Glutamatergic neuron (in vitro differentiated cells): ENCODE measurements at regions not wholly inside any gene's neighbourhood (a gene's known extent, or its start where the extent isn't known, plus 50 kb on each side); places are given as distances from the start of the nearest gene placed in this dataset.

ENCODE experiments used
- DNase-seq: peaks from one replicate; pipeline ENCODE4 v3.0.0; 2022
- H3K27ac Mint-ChIP-seq: one replicate; pipeline ENCODE4 v1.8.0; 2020; ENCODE audit warnings: mild to moderate bottlenecking, mixed read lengths, inconsistent platforms; ENCODE audit not compliant: unreplicated experiment
- H3K27me3 Mint-ChIP-seq: one replicate; pipeline ENCODE4 v1.8.0; 2020; ENCODE audit warnings: mild to moderate bottlenecking, moderate library complexity, mixed read lengths, inconsistent platforms; ENCODE audit not compliant: unreplicated experiment
- H3K36me3 Mint-ChIP-seq: one replicate; pipeline ENCODE4 v1.8.0; 2020; ENCODE audit warnings: mild to moderate bottlenecking, mixed read lengths, inconsistent platforms; ENCODE audit not compliant: unreplicated experiment
- H3K4me1 Mint-ChIP-seq: one replicate; pipeline ENCODE4 v1.8.0; 2020; ENCODE audit warnings: mild to moderate bottlenecking, low read depth, mixed read lengths, inconsistent platforms; ENCODE audit not compliant: unreplicated experiment
- H3K4me3 Mint-ChIP-seq: one replicate; pipeline ENCODE4 v1.8.0; 2020; ENCODE audit warnings: mild to moderate bottlenecking, mixed read lengths, inconsistent platforms; ENCODE audit not compliant: unreplicated experiment
- H3K9me3 Mint-ChIP-seq: one replicate; pipeline ENCODE4 v1.8.0; 2020; ENCODE audit warnings: mild to moderate bottlenecking, moderate library complexity, mixed read lengths, inconsistent platforms; ENCODE audit not compliant: unreplicated experiment
- TF ChIP-seq, protein P1 (sequence below): fragments of 200-600 bp; sonication (generic); IDR thresholded peaks from one replicate; pipeline ENCODE4 v1.5.0; 2021; ENCODE audit not compliant: partially characterized antibody, unreplicated experiment

DNA sequence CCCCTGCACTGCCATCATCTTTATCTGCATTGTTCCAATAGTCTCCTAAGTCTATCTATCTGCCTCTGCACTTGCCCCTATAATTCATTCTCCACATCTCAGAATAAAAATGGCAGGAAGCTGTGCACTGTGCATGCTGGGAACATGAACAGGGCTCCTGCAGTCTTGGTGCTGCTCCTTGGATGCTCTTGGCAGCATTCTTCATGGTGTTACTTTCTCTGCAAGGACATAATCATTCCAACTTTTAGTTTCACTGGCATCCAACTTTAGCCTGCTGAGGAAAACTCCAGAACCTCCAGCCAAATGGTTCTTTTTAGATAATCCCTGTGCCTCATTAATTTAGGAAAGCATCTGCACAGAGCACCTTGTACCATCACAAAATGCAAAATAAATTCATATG, 208.3 kb downstream of the STK31 start:
- Mint-ChIP-seq H3K36me3 (no peaks in the 10 kb centered on the region), H3K9me3 (peaks cover 4% of the 10 kb centered on the region), H3K4me1 (peaks cover 4% of the 10 kb centered on the region), H3K27me3 (no peaks in the 10 kb centered on the region), H3K4me3 (no peak overlapping the region), H3K27ac (no peak overlapping the region)
- no peak for DNase-seq
- TF ChIP-seq, protein P1, sequence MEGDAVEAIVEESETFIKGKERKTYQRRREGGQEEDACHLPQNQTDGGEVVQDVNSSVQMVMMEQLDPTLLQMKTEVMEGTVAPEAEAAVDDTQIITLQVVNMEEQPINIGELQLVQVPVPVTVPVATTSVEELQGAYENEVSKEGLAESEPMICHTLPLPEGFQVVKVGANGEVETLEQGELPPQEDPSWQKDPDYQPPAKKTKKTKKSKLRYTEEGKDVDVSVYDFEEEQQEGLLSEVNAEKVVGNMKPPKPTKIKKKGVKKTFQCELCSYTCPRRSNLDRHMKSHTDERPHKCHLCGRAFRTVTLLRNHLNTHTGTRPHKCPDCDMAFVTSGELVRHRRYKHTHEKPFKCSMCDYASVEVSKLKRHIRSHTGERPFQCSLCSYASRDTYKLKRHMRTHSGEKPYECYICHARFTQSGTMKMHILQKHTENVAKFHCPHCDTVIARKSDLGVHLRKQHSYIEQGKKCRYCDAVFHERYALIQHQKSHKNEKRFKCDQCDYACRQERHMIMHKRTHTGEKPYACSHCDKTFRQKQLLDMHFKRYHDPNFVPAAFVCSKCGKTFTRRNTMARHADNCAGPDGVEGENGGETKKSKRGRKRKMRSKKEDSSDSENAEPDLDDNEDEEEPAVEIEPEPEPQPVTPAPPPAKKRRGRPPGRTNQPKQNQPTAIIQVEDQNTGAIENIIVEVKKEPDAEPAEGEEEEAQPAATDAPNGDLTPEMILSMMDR = no peak

DNA sequence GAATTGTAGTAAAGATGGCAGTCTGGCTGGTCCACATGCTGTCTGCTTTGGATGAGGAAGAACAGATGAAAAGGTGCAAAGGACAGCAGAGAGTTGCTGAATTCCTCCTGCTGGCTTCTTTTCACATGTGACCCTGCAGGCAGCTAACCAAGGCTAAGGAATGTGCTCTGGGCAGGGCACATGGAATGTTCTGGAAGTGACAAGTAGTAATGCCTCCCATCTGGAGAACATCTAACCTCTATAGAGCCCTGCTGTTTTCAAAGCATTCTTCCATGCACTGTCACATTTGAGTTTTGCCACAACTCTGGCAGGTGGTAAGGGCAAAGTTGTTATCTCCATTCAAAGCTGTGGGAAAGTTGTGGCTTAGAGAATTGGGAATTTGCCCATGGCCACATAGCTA, 208.8 kb downstream of the STK31 start:
- no peaks in the 10 kb centered on the region for H3K27me3 Mint-ChIP-seq
- H3K27ac Mint-ChIP-seq = no peak overlapping the region
- TF ChIP-seq, protein P1 = no peak
- H3K4me1 Mint-ChIP-seq = peaks cover 4% of the 10 kb centered on the region
- no peak overlapping the region for H3K4me3 Mint-ChIP-seq
- DNase-seq = no peak
- H3K36me3 Mint-ChIP-seq = no peaks in the 10 kb centered on the region
- peaks cover 4% of the 10 kb centered on the region for H3K9me3 Mint-ChIP-seq

DNA sequence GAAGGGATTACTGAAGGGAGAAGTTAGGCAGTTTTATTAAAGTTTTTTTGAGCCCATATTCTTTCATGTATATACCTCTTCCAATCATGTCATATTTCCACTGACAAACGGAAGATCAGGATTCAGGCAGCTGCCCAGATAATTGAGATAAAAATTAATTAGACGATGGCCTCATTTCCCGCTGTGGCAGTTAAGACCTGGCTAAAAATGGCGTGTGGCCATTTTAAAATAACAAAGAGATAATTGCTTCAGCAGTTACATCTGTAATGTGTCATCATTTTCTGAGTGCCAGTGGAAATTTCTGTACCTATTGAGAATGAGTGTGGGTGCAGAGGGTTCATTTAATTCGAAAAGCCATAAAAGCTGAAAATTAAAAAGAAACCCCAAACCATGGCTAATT, 215.1 kb downstream of the STK31 start:
- Mint-ChIP-seq H3K4me1 (no peaks in the 10 kb centered on the region), H3K4me3 (no peak overlapping the region), H3K9me3 (peaks cover 1% of the 10 kb centered on the region), H3K36me3 (no peaks in the 10 kb centered on the region), H3K27ac (no peak overlapping the region), H3K27me3 (no peaks in the 10 kb centered on the region)
- no peak for DNase-seq
- TF ChIP-seq, protein P1 = no peak

DNA sequence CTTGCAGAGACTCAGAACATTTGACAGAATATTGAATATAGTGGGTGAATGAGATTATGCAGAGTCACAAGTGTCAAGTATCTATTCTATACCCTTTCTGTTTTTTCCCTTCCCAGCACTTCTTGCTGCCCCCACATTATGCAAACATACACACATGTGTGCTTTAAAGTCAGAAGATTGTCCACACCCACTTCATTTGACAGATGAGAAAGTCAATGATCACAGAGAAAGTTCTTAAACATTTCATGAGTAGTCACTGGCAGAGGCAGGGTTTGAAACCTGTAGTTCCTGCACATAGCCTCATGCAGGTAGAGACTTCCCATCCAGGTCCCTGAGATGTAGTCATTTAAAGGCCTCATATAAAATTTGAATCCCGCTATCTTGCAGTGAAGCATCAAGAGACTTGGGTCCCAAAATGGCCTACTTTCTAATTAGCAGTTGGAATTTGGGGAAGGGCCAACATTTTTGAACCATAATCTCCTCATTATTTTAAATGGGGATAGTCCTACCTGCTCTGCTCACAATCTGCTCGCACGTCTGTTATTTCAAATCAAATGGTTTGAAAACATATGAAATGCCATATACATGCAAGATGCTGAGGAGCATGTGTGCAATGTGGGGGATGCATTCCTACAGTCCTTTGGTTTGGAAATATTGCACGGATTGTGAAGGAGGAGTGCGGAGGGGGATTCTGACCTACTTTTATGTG, 217.8 kb downstream of the STK31 start:
- no peak for DNase-seq
- H3K27me3 Mint-ChIP-seq = no peaks in the 10 kb centered on the region
- no peak overlapping the region for H3K27ac Mint-ChIP-seq
- no peaks in the 10 kb centered on the region for H3K36me3 Mint-ChIP-seq
- H3K9me3 Mint-ChIP-seq = peaks cover 1% of the 10 kb centered on the region
- TF ChIP-seq, protein P1 = no peak
- H3K4me3 Mint-ChIP-seq = no peak overlapping the region
- no peaks in the 10 kb centered on the region for H3K4me1 Mint-ChIP-seq

DNA sequence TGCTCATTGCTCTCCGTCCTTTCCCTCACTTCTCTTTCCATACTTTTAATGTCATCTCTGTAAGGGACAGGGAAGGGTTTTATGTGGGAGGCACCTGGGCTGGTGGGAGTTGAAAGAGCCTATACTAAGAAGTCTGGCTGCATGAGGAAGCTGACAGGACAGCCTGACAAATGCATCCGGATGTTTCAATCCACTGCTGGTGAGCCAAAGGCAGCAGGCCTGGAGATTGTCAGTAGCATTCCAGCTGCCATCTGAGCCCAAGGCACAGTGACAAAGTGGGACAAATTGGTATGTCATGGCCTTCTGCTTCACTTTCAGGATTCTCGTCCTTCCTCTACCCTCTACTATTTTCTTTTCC, 218.4 kb downstream of the STK31 start:
- Mint-ChIP-seq H3K36me3 (no peaks in the 10 kb centered on the region), H3K4me1 (no peaks in the 10 kb centered on the region)

More for the DNA sequence above, 218.4 kb downstream of the STK31 start:
- H3K27ac Mint-ChIP-seq = no peak overlapping the region
- TF ChIP-seq, protein P1 = no peak
- H3K9me3 Mint-ChIP-seq = peaks cover 1% of the 10 kb centered on the region
- no peak overlapping the region for H3K4me3 Mint-ChIP-seq
- no peak for DNase-seq
- no peaks in the 10 kb centered on the region for H3K27me3 Mint-ChIP-seq
